Activated CD8-positive, alpha-beta memory T cell treated with anti-CD3 and anti-CD28 coated beads, Interleukin-2, amount 50 U/mL, for 1 hour (primary cell): ENCODE measurements at regions not wholly inside any gene's neighbourhood (a gene's known extent, or its start where the extent isn't known, plus 50 kb on each side); places are given as distances from the start of the nearest gene placed in this dataset.
"Not testable (repeated sequence)": the region's sequence is repeated elsewhere in the genome, so short reads cannot be mapped to it uniquely, and the experiment has no call there.

Experiments
- DNase-seq: peaks from one replicate; pipeline ENCODE4 v3.0.0-alpha.2; 2020; ENCODE audit errors: extremely low read depth

DNA sequence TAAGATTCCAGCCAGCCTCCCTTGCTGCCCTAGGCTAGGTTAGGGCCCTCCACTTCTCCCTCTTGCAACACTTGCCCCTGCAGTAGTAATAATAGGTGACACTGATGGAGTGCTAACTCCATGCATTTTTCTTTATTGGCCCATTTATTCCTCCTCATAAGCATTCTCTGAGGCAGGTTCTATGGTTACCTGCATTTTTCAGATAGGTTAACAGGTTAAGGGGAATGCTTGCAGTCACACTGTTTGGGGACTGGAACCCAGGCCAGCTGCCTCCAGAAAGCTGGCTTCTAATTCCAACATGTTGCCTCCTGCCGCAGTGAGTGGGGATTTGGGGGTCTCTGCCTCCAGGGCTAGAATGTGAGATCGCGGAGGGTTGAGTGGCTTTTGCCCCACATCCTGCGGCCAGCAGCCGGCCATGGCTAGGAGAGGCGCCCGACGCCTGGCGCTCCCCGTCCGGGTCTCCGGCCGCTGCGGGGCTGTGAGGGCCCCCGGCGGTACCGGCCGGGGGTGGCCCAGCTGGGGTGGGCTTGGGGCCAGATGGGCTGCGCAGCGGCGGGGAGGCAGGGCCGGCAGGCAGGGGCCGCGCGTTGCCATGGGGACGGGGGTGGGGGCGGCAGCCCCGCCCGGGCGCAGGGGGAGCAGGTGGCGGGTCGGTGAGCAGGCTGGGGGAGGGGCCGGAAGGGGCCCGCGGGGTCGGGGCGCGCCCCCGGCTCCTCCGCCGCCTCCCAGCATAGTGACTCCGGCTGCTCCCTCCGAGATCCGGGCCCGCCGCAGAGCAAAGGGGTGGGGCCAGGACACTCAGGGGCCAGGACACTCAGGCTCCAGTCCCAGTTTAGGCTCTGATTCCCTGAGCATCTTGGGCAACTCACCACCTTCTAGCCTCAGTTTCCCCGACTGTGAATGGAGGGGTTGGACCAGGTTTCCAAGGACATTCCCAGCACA lies 68.4 kb upstream of the SSBP3 start:
- no peak for DNase-seq

DNA sequence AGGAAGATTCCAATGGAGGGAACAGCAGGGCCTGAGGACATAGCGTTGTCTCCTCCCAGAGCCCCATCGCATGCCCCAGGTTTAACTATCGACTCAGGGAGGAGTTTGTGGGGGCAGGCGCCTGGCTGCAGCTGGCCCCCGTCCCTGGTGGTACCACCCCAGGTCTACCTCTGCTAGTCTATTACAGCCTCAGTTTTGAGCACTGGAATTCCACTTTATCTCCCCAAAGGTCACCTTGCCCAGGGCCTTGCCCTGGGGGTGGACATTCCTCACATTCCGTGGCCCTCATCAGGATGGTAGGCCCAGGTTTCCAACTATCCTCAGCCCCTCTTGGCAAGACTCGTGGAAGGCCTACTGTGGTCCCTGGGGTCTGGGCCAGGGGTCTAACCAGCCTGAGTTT lies 65.4 kb upstream of the SSBP3 start:
- DNase-seq, result no peak

DNA sequence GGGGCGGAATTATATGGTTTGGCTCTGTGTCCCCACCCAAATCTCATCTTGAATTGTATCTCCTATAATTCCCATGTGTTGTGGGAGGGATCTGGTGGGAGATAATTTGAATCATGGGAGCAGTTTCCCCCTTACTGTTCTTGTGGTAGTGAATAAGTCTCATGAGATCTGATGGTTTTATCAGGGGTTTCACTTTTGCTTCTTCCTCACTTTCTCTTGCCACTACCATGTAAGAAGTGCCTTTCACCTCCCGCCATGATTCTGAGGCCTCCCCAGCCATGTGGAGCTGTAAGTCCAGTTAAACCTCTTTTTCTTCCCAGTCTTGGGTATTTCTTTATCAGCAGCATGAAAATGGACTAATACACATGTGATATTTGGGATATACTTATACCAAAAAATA lies 63.2 kb upstream of the SSBP3 start:
- DNase-seq, result not testable (repeated sequence)

DNA sequence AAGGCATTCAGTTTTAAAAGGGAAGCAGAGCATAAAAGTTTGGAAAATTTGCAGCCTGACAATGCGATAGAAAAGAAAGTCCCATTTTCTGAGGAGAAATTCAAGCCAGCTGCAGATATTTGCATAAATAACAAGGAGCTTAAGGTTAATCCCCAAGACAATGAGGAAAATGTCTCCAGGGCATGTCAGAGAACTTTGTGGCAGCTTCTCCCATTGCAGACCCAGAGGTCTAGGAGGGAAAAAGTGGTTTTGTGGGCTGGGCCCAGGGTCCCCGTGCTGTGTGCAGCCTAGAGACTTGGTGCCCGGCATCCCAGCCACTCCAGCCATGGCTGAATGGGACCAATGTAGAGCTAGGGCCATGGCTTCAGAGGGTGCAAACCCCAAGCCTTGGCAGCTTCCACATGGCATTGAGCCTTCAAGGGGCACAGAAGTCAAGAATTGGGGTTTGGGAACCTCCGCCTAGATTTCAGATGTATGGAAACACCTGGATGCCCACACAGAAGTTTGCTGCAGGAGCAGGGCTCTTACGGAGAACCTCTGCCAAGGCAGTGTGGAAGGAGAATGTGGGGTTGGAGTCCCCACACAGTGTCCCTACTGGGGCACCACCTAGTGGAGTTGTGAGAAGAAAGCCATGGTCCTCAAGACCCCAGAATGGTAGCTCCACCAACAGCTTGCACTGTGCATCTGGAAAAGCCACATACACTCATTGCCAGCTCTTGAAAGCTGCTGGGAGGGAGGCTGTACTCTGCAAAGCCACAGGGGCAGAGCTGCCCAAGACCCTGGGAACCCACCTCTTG lies 62.3 kb upstream of the SSBP3 start:
- not testable (repeated sequence) for DNase-seq

DNA sequence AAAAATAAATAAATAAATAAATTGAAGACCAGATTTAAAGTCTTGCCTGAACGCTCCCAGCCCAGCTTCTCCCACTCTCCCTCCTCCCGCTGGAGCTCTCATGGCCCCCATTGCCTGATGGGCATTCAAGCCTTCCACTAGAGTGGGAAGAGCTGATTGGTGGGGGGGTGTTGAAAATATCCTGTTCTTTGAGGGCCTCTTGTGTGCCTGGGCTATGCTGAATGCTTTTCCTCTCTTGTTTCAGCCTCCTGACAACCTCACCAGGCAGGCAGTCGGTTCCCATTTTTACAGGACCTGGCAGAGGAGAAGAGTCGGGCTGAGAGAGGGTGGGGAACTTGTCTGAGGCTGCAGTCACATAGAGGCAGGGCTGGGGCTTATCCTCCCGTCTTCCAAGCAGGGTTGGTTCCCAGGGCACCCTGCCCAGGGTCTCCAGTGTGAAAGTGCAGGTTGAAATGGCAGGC lies 59.2 kb upstream of the SSBP3 start:
- no peak for DNase-seq

DNA sequence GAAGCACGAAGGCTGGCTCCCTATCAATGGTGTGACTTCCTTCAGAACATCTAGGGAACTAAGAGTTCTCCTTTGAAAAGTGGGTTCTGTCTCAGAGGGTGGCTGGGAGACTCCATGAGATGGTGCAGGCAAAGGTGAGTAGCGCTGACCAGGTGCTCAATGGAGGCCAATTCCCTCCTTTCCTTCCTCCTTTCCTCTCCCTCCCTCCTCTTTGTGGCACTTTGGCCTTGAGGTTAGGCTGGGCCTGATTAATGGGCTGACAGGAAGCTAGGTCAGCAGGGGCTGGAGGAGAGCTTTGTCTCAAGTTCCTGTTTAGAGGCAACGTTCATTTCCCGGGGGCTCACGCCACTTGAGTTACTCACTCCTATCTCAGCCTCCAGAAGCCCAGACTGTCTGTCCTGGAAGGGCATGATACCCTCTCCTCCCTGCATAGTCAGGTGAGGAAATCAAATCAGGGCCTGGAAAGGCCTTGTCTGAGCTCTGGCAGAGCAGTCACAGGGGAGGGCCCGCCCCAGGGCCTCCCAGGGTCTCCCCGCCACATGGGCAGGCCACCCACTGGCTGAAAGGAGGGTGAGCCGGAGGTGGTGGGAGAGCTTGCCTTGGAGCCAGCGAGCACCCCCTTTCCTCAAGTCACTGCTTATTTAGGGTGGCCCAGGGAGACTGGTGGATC lies 58.4 kb upstream of the SSBP3 start:
- DNase-seq, result no peak

DNA sequence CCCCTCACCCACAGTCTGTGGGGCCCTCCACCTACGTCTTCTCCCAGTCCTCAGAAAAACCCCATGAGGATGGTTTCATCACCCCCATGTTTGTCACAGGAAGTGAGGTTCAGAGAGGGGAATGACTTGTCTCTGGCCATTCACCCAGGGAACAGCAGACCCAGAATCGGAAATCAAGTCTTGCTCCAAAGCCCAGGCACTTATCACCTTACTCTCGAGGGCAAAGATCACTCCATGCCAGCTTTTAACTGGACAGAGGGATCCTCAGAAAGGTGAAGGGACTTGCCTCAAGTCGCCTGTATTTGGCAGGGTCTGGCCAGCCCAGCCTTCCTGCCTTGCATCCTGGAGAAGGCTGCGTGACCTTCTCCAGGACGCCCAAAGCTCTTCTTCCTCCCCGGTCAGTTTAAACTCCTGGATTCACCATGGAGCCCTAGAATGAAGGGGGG lies 57.9 kb upstream of the SSBP3 start:
- no peak for DNase-seq

DNA sequence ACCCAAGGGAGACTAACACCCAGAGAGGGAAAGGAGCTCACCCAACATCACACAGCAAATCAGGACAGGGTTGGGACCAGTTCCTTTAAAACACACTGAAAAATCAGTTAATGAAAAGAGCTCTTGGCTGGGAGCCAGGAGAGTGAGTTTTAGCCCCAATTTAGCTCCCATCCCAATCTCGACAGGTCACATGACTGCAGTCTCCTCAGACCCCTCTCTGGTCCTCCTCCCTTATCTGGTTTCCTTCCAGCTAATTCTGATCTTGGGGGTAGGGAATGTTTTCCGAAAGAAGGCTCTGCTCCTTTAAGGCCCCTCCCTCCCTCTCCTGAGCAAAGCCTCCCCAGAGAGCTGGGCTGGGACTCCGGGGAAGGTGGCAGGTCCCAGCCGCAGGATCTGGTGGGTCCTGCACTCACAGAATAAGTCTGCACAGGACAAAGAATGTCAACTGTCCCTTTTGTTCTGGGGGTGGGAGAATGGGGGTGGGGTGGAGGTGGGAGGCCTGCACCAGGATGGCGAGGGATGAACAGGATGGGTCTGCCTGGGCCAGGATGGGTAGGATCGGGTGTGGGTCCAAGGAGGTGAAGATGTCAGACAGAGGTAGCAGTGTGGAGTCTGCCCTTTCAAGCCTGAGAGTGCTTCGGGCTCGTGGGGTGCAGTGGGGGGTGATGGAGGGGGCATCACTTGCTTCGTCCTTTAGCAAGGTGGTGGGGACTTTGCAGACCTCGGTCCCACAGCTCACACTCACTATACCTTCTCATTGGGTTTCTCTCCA lies 57.3 kb upstream of the SSBP3 start:
- no peak for DNase-seq

DNA sequence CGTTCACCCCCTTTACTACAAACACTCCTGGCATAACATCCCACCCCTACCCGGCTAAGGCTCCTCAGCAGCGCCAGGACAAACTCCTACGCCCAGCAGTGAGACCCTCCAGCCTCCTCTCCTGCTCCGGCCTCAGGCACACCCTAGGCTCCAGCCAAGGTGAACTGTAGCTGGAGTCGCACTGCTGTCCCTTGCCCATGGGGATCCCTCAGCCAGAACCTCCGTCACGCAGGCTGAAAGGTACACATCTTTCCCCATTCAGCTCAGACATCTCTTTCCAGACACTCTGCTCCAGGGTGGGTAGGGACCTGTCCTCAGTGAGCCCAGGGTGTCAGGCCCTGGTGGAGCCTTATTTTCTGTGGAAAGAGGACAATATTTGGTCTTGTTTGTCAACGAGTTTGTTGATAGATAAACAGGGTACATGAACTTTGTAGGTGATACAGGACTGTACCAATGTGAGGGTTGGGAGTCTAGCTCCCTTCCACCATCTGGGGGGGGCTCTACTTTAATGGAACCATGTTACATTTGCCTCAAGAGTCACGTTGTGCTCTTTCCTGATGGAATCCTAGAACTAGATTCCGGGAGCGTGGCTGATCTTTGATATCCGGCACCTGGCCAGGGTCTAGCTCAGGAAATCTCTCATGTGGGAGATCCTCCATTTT lies 56.5 kb upstream of the SSBP3 start:
- no peak for DNase-seq

DNA sequence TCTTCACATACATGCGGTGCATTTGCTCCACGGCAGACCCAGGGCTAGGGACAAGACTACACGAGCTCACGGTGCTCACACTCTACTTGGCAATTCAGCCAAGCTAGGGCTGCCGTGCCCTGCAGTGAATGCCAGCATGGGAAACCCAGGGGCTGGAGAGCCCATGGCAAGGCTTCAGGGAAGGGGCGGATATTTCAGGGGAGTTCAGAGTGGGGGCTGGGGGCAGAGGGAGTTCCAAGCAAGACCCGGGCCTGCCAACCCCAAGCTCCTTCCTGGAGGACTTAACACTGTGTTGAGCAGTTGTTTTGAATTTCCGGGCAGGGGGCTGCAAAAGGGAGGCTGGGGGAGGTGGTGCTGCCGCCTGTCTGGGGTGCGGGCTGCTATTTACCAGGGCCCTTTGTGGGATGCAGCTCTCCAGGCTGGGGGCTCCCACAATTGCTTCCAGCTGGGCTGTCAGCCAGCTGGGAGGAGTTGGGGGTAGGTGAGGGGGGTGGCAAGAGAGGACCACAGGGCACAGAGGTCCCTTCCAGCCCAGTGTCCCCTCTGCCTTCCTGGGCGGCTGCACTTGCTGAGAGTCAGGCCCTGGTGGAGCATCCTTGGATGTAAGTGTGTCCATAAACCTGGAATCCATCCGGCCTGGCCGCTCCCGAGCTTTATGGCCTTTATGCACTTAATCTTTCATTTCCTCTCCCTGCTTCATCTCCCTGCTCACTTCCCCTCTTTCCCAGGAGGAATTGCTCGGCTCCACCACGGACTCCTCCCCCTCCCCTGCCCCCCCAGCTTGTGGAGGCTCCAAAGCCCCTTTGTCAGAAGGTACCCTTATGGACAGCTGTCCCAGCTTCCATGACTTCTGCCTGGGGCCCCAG lies 55.8 kb upstream of the SSBP3 start:
- no peak for DNase-seq

DNA sequence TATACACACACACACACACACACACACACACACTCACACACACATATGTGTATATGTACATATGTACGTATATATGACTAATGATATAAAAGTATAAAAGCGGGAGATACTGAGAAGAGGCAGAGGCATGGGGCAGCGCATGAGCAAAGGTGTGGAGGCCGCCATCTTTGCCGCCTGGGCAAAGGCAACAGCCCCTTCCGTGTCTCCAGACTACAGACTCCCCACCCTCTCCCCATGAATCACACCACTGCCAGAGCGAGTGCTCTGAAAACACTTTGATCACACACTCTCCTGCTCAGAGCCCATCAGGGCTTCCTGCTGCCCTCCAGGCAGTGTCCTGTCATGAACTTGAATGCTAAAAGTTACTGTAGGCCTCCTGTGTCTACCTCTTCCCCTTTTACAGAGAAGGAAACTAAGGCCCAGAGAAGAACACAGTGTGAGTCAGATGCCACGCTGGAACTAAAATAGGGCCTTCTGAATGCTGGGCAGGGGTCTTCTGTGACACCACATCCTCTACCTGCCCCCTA lies 54.7 kb upstream of the SSBP3 start:
- DNase-seq, result no peak

DNA sequence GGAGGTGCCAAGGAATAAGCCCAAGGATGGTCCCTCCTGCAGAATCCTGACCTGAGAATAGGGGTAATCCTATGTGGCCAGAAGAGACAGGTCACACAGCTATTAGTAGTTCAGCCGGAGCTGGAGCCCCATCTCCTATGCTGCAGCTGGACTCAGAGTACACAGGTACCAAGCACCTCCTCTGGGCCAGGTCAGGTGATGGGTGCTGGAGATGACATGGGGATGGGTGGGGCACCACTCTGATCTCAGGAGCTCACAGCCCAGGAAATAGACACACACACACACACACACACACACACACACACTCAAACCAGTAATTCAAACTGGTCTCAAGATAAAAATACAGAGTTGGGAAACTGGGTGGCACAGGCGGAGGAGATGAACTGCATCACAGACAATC lies 54.2 kb upstream of the SSBP3 start:
- no peak for DNase-seq

DNA sequence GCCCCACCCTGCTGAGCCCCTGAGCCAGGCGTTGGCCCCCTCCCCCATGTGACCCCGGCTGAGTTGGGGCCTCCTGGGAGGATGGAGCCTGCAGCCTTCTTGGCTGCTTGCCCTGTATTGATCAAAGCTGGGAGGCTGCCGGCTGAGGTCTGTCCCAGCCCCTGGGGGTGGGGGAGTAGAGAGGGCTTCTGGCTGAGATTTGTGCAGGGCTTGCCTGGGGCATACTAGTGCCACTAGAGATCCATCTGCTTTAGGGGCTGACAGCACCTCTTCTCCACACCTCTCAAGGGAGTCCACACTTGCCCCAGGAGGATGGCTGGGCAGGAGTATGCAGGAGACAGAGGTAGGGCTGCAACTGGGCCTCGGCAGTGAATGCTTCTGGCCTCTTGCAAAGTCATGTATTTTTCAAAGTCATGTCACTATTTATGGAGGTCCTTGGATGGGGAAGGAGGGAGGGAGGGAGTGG lies 53.6 kb upstream of the SSBP3 start:
- DNase-seq, result no peak

DNA sequence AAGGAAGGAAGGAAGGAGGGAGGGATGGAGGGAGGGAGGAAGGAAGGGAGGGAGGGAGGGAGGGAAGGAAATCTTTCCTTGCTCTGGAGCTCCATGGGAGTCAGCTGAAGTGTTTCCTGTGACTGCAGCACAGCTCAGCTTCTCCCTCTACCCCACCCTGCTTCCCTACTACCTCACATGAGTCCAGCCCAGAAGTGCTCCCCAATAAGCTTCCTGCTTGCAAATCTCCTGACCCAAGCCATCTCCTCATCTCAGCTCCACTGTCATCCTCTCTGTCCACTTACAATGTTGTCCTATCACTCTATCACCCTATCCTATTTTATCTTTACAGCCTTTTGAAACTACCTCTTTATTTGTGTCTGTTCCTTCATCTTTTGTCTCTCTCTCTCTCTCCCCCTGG lies 52.9 kb upstream of the SSBP3 start:
- no peak for DNase-seq

DNA sequence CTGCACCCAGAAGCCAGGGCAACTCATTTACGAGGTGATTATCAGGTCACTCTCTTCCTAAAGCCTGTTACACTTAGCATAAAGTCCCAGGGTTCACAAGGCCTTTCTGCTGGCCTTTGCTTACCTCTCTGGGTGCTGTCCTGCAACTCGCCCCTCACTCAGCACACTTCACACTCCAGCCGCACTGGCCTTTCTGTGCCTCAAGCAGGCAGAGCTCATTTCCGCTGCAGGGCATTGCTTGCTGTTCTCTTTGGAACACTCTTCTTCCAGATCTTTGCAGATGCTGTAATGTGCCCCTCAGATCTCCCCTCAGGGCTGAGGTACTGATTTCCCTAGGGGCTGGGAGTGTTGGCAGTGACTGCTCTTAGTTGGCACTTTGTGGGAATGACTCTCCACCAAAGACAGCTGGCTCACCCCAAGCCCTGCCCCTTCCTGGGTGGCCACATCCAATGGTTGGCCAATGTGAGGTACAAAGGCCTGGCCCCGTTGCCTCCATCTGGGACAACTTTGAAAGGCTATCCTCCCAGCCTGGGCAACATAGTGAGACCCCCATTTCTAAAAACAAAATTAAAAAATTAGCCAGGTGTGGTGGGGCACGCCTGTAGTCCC lies 50.8 kb upstream of the SSBP3 start:
- no peak for DNase-seq

DNA sequence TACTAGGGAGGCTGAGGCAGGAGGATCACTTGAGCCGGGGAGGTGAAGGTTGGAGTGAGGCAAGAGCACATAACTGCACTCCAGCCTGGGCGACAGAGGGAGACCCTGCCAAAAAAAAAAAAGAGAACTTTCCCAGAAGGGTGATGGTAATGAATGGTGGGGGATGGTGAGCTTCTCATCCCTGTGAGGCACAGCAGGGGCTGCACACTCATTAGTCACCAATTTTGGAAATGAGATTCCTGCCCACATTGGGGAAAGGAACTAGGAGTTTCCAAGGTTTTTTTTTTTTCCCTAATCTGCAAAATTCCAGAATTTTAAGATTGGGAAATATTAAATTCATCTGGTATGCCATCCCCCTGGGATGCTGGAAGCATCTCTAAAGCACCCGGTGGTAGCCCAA lies 50.2 kb upstream of the SSBP3 start:
- no peak for DNase-seq
